Stimulated activated CD4-positive, alpha-beta T cell treated with anti-CD3 and anti-CD28 coated beads, Interleukin-2, amount 100 ng/mL, for 48 hours (primary cell): ENCODE measurements at regions not wholly inside any gene's neighbourhood (a gene's known extent, or its start where the extent isn't known, plus 50 kb on each side); places are given as distances from the start of the nearest gene placed in this dataset.

ENCODE experiments used
- DNase-seq, 2 donors: peaks; one replicate each; pipeline ENCODE4 v3.0.0-alpha.2; 2020

- no peak for DNase-seq
These were observed 198.6 kb downstream of the AXIN2 start for GRCh38 chr17:65362826-65363225.

GRCh38 chr17:65360961-65361552 lies 200.4 kb downstream of the AXIN2 start:
- DNase-seq: no peak

- peak; percentile 32 to 40 for DNase-seq
These were observed 202.4 kb downstream of the AXIN2 start for GRCh38 chr17:65359016-65359415.

GRCh38 chr17:65356536-65356935 lies 204.9 kb downstream of the AXIN2 start:
- DNase-seq: no peak

GRCh38 chr17:65355246-65355645 lies 206.2 kb downstream of the AXIN2 start:
- DNase-seq: no peak

- no peak for DNase-seq
These were observed 211.5 kb downstream of the AXIN2 start for GRCh38 chr17:65349916-65350315.

GRCh38 chr17:65346166-65346565 lies 209.0 kb downstream of the RGS9 start:
- no peak for DNase-seq

GRCh38 chr17:65345261-65346005 lies 208.3 kb downstream of the RGS9 start:
- no peak for DNase-seq

GRCh38 chr17:65340401-65340800 lies 203.2 kb downstream of the RGS9 start:
- DNase-seq: no peak

- no peak for DNase-seq
These were observed 197.2 kb downstream of the RGS9 start for GRCh38 chr17:65334406-65334805.

- DNase-seq: no peak
These were observed 195.6 kb downstream of the RGS9 start for GRCh38 chr17:65332779-65333178.

- DNase-seq: no peak
These were observed 195.2 kb downstream of the RGS9 start for GRCh38 chr17:65332375-65332774.

GRCh38 chr17:65328567-65328966 lies 191.4 kb downstream of the RGS9 start:
- DNase-seq: no peak

GRCh38 chr17:65324611-65325342 lies 187.6 kb downstream of the RGS9 start:
- no peak for DNase-seq

GRCh38 chr17:65323049-65323448 lies 185.9 kb downstream of the RGS9 start:
- DNase-seq: no peak

- DNase-seq: no peak
These were observed 183.7 kb downstream of the RGS9 start for GRCh38 chr17:65320820-65321219.

- no peak for DNase-seq
These were observed 177.0 kb downstream of the RGS9 start for GRCh38 chr17:65314212-65314611.

GRCh38 chr17:65312718-65313377 lies 175.7 kb downstream of the RGS9 start:
- no peak for DNase-seq

GRCh38 chr17:65311261-65311660 lies 174.1 kb downstream of the RGS9 start:
- DNase-seq: no peak

GRCh38 chr17:65307961-65308316 lies 170.8 kb downstream of the RGS9 start:
- no peak for DNase-seq

GRCh38 chr17:65307081-65307960 lies 170.2 kb downstream of the RGS9 start:
- no peak for DNase-seq

- DNase-seq: no peak
These were observed 168.6 kb downstream of the RGS9 start for GRCh38 chr17:65305778-65306177.

GRCh38 chr17:65305116-65305515 lies 167.9 kb downstream of the RGS9 start:
- DNase-seq: no peak
